ENCODE measurements at regions not wholly inside any gene's neighbourhood (a gene's known extent, or its start where the extent isn't known, plus 50 kb on each side); places are given as distances from the start of the nearest gene placed in this dataset.

GRCh38 chr4:96753216-96753615 is 913.3 kb downstream of the PDHA2 start:
- in situ Hi-C loops (cut with HindIII; ENCODE audit: low sequenced_read_pairs) = no loop called here

DNA sequence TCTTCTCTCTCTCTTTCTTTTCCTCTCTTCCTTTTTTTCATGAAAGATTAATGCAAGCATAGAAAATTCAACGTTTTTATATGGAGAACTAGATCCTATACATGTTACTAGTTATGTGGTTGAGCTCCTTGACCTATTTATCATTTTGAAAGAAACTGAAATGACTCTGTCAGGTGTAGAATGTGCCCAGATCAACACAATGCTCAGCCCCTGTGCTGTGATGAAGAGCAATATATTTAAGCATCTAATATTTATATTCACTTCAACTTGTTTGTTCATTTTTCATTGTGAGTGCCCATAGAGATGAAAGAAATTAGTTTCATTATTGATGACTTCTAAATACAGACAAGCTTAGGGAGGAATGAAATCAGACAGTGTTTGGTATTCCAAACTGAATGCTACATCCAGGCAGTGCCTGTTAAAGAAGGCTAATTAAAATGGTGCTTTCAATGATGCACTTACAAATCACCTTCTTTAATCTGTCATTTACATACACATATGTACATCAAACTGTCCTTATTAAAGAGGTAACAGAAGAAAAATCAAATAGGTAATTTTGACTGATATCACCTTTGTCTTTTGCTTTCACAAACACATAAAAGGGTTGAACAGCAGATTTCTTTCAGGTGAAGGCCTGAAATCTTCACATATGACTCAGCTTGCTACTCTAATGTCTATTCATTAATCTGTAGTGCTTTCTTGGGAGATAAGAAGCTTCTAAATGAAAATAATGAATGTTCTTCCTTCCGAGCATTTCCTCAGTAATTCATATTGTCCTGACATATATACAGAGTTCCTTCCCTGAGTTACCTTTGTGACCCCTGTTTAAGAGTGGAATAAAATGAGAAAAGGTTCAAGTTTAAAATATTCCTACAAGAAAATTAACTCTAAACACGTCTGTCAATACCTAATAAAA is 915.9 kb downstream of the PDHA2 start:
- in situ Hi-C loops (cut with HindIII; ENCODE audit: low sequenced_read_pairs) = no loop called here

DNA sequence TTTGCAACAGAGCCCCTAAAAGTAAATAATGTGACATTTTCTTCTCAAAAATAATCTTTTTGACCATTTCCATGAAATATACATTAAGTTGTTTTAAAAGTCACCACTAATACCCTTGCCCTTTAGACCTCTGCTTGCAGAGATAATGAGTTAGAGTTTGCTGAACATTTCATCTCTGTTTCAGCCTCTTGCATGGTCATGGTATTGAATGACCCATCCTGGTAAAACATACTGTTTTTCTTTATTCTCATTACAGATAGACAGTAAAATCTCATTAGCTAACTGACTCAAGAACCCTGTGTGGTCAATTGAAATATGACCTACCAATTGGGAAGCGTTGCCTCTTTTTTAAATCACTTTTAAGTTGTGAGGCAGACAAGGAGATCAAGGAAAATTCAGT is 916.7 kb downstream of the PDHA2 start:
- in situ Hi-C loops (cut with HindIII; ENCODE audit: low sequenced_read_pairs) = no loop called here

- in situ Hi-C loops (cut with HindIII; ENCODE audit: low sequenced_read_pairs) = no loop called here
Measured at GRCh38 chr4:96763546-96763945, 923.7 kb downstream of the PDHA2 start.

GRCh38 chr4:96766359-96766758 is 926.5 kb downstream of the PDHA2 start:
- in situ Hi-C loops (cut with HindIII; ENCODE audit: low sequenced_read_pairs) = no loop called here

- in situ Hi-C loops (cut with HindIII; ENCODE audit: low sequenced_read_pairs) = no loop called here
Measured at GRCh38 chr4:96767815-96768480, 928.1 kb downstream of the PDHA2 start.

GRCh38 chr4:96775501-96775900 is 935.6 kb downstream of the PDHA2 start:
- in situ Hi-C loops (cut with HindIII; ENCODE audit: low sequenced_read_pairs) = no loop called here

DNA sequence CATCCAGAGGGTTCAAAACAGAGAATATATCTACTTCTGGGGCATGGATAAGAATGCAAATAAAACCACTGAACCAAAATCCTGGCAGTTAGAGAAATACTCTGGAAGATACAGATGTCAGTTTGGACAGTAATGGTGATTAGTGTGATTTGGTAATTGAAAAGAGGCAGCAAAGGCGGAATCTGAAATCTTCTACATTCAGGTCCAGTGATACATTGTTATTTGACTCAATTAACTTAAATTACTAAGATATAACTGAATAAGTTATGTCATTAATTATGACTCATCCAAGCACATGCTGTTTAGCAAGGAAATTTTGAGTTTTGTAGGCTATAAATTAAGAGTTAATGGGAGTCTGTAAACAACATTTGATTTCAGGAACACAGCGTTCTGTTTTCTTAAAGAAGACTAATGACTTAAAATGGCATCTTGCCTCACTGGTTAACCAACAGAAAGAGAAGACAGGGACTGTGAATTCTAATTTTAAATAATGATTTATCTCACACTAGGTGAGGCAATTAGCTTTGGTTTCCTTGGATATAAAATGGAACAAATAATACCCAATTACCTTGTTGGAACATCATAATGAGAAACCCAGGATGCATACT is 937.1 kb downstream of the PDHA2 start:
- in situ Hi-C loops (cut with HindIII; ENCODE audit: low sequenced_read_pairs) = no loop called here

GRCh38 chr4:96784336-96784735 is 944.4 kb downstream of the PDHA2 start:
- in situ Hi-C loops (cut with HindIII; ENCODE audit: low sequenced_read_pairs) = no loop called here

- in situ Hi-C loops (cut with HindIII; ENCODE audit: low sequenced_read_pairs) = no loop called here
Measured at GRCh38 chr4:96786306-96786705, 946.4 kb downstream of the PDHA2 start.

DNA sequence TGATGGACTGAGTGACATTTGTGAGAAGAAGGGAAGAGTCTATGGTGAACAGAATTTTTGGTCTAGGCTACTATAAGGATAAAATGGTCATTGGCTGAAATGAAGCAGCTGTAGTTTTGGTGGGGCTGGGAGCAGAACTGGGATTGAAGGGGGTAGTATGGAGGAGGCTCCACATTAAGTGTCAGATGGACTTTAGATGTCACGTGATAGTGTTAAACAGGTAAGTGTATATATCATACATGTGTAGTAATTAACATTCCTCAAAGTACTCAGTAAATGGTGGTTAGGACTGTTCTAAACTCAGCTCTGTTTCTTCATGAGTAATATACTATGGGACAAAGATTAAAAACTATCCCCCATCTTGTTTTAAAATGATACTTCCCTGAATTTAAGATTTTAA is 947.9 kb downstream of the PDHA2 start:
- in situ Hi-C loops (cut with HindIII; ENCODE audit: low sequenced_read_pairs) = no loop called here

DNA sequence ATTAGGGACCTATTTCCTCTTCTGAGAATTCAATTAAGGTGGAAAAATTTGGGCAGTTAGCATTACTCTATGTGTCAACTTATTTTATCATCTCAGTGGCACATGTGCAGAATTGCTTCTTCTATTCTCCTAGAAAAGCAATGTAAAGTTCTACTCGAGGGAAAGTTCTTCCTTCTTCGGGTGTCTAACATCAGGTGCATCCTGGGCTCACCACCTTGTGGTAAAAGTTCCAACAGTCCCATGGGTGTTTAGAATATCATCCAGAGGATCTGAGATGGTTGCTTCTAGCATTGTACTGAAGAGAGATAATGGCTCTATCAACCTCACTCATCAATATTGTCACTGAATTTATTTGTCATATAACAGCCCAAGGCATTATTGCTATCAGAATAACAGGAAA is 969.7 kb downstream of the PDHA2 start:
- in situ Hi-C loops (cut with HindIII; ENCODE audit: low sequenced_read_pairs) = no loop called here

GRCh38 chr4:96827086-96827485 is 987.2 kb downstream of the PDHA2 start:
- in situ Hi-C loops (cut with HindIII; ENCODE audit: low sequenced_read_pairs) = no loop called here

GRCh38 chr4:96833831-96834230 is 993.9 kb downstream of the PDHA2 start:
- in situ Hi-C loops (cut with HindIII; ENCODE audit: low sequenced_read_pairs) = no loop called here

DNA sequence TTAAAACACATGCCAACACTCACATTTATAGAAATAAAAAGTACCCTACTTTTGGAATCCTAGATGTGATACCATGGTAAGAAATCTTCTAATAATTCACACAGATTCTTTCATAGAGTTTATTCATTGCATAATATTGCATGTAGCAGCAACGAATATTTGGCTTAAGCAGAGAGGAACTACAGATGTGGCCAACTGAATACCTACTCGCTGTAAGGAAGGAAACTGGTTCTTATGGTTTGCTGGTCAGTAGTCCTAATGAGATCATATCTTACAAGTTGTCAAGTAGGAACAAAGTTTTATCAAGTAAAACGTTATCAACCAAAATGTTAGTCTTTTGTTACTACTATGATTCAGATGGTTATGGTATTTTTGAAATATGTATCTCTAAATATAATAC is 996.1 kb downstream of the PDHA2 start:
- in situ Hi-C loops (cut with HindIII; ENCODE audit: low sequenced_read_pairs) = no loop called here

DNA sequence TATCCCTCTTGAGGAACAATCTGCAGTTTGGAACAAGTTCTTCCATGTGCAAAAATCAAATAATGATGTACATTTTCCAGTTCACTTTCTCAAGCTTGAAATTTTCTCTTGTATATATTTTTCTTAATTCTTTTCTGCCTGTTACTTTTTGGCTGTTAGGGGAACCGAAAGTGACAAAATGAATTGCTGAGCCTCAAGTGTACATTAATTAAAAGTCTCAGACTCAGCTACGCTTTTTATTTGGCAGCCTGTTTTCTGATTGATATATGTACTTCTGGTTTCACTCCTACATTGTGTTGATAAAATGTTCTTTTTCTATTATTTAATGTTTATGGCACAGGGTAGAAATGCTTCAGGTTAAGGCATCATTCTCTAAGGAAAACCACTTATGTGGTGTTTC is 999.5 kb downstream of the PDHA2 start:
- in situ Hi-C loops (cut with HindIII; ENCODE audit: low sequenced_read_pairs) = no loop called here

DNA sequence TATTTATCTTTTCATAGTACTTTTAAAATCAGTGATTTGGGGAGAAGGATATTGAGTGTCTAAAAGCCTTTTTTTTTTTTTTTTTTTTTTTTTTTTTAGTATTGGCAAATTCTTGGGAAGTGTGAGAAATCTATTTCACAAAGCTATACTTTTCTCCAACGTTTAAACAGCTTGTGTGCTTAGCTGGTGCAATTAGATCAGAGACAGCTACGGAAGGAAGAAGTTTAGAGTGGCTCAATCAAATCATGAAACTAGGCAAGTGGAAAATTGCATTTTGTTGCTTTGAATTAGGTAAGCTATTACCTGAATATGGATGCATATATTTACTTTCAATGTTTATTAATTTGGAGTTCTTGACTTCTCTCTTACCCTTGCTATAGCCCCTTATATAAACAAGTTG is 1001.9 kb downstream of the PDHA2 start:
- in situ Hi-C loops (cut with HindIII; ENCODE audit: low sequenced_read_pairs) = no loop called here

- in situ Hi-C loops (cut with HindIII; ENCODE audit: low sequenced_read_pairs) = no loop called here
Measured at GRCh38 chr4:96844858-96845490, 1005.1 kb downstream of the PDHA2 start.

GRCh38 chr4:96845819-96846218 is 1005.9 kb downstream of the PDHA2 start:
- in situ Hi-C loops (cut with HindIII; ENCODE audit: low sequenced_read_pairs) = no loop called here

DNA sequence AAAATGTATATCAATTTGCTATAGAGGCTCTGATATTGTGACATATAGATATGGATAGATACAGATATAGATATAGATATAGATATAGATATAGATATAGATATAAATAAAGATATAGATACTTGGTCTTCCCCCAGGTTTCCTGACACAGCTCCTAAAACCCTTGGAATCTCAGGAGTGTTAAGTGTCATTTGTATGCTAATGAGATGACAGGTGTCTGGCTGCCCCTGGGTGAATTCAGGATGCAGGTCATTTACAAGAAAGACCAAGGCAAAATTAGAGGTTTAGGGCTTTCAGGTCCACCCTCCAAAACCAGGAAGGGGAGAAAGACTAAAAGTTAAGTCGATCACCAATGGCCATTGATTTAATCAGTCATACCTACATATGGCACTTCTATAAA is 1034.8 kb downstream of the PDHA2 start:
- in situ Hi-C loops (cut with HindIII; ENCODE audit: low sequenced_read_pairs) = no loop called here

DNA sequence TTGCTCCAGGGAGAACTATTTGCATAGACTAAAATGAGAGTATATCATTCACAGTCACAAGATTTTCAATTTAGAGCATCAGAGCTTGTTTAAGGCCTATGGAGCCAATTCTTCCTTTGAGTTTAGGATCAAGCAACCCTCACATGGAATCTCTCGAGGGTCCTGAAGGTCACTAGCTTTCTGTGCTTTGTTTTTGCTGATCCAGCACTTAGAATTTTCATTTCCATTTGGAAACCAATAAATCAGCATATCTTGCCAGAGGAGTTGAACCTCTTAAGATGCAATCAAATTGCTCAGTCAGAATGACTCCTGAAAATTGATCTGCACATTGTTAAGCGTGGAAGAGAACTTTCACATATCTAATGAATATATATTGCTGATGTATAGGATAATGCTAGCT is 1039.6 kb downstream of the PDHA2 start:
- in situ Hi-C loops (cut with HindIII; ENCODE audit: low sequenced_read_pairs) = no loop called here
